Epithelial cell of proximal tubule (primary cell): ENCODE measurements at regions not wholly inside any gene's neighbourhood (a gene's known extent, or its start where the extent isn't known, plus 50 kb on each side); places are given as distances from the start of the nearest gene placed in this dataset.

Experiments
- DNase-seq: peaks from one replicate; pipeline ENCODE4 v3.0.0-alpha.2; 2011; ENCODE audit warnings: low read depth
- H3K4me3 ChIP-seq: 2 replicates; pipeline ENCODE4 v1.5.1; 2011; ENCODE audit warnings: low read depth, mild to moderate bottlenecking, low read length
- TF ChIP-seq, protein P1 (sequence below): conservative IDR thresholded peaks from 2 replicates; pipeline ENCODE4 v1.5.1; 2012; ENCODE audit warnings: low read depth, mild to moderate bottlenecking, low read length

- no peak for DNase-seq
- no peak overlapping the region for H3K4me3 ChIP-seq
- TF ChIP-seq, protein P1, sequence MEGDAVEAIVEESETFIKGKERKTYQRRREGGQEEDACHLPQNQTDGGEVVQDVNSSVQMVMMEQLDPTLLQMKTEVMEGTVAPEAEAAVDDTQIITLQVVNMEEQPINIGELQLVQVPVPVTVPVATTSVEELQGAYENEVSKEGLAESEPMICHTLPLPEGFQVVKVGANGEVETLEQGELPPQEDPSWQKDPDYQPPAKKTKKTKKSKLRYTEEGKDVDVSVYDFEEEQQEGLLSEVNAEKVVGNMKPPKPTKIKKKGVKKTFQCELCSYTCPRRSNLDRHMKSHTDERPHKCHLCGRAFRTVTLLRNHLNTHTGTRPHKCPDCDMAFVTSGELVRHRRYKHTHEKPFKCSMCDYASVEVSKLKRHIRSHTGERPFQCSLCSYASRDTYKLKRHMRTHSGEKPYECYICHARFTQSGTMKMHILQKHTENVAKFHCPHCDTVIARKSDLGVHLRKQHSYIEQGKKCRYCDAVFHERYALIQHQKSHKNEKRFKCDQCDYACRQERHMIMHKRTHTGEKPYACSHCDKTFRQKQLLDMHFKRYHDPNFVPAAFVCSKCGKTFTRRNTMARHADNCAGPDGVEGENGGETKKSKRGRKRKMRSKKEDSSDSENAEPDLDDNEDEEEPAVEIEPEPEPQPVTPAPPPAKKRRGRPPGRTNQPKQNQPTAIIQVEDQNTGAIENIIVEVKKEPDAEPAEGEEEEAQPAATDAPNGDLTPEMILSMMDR = no peak
These were observed 288.5 kb downstream of the FBXW7 start for GRCh38 chr4:152247271-152247975.

DNA sequence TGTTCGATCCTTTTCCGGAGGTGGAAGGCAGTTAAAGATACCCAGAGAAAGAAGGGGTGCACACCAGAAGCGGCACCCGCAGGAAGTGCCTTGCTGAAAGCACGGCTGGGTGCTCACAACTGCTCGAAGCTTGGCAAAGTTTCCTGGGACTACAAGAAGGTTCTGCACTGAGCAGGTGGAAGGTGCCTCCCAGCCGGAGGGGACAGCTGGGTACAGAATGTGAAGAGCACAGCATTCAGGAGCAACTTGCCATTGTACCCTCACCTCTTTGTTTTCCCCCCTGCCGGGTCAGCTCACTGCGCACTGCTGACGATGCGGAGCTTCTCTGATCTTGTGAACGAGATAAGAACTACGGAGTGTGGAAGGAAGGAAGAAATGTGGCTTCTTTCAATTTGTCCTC, 289.2 kb downstream of the FBXW7 start:
- TF ChIP-seq, protein P1 = no peak
- H3K4me3 ChIP-seq = no peak overlapping the region

GRCh38 chr4:152245680-152246079, 290.2 kb downstream of the FBXW7 start:
- DNase-seq = no peak
- TF ChIP-seq, protein P1 = no peak
- H3K4me3 ChIP-seq = no peak overlapping the region

More for the DNA sequence above, 289.2 kb downstream of the FBXW7 start:
- DNase-seq = no peak

DNA sequence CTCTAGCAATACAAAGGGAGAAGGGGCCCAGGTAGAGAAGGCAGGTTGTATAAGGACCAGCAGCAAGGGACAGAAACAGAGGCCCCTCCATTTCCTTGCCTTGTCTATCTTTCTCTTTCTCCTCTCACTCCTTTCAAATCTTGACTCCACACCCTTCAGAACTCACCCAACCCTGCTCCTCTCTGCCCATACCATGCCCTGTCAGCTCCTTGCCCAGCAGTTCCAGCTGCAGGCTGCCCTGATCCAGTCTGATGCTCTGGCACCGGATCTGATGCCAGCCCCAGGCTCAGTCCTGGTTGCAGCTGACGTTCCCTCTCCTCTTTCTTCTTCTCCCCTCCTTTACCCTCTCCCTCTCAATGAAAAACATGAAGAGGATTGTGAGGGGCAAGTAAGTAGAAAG, 291.2 kb downstream of the FBXW7 start:
- no peak overlapping the region for H3K4me3 ChIP-seq
- TF ChIP-seq, protein P1 = no peak
- DNase-seq = no peak

- no peak overlapping the region for H3K4me3 ChIP-seq
- DNase-seq = no peak
- TF ChIP-seq, protein P1 = no peak
These were observed 291.8 kb downstream of the FBXW7 start for GRCh38 chr4:152243896-152244595.

GRCh38 chr4:152243206-152243605, 292.7 kb downstream of the FBXW7 start:
- TF ChIP-seq, protein P1 = no peak
- no peak overlapping the region for H3K4me3 ChIP-seq
- no peak for DNase-seq
